ENCODE measurements at regions not wholly inside any gene's neighbourhood (a gene's known extent, or its start where the extent isn't known, plus 50 kb on each side); places are given as distances from the start of the nearest gene placed in this dataset.

- intact Hi-C loops (cut with DNase I): no loop called here
- FAIRE-seq (no peak), ATAC-seq (no peak), DNase-seq (no peak)
- Histone ChIP-seq H3K9me3 (no peaks in the 10 kb centered on the region), H3K27ac (no peak overlapping the region), H3K4me3 (no peak overlapping the region), H3K36me3 (no peaks in the 10 kb centered on the region), H3K4me1 (peaks cover 0 to 6% (median 0%) of the 10 kb centered on the region in 3 donors), H3K27me3 (no peaks in the 10 kb centered on the region)
- WGBS, 2 donors: 73 to 75% methylated on average over 10 of the region's 10 CpGs
- TF ChIP-seq CTCF (IDR thresholded peaks at IDR 0.05): no peak
These were observed 133.6 kb upstream of the VRK1 start for GRCh38 chr14:96663491-96664067.

DNA sequence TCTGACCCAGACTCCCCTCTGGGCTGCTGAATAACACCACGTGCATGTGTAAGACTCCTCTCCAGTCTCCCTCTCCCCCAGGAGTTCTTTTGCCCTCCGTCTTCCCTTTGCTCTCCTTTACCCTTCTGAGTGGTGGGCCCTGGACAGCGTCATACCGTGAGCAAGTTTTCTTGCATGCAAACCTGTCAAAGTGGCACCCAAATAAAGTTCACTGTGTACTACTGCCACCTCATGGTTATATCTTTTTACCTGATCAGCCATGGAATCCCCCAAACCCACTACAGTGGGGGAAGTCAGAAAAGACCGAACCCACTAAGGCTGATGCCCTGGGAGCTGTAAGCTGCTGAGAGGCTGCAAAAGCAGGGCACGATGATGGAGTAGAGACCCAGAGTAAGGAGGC is 131.1 kb upstream of the VRK1 start:
- Histone ChIP-seq H3K36me3 (no peaks in the 10 kb centered on the region), H3K4me3 (no peak overlapping the region), H3K4me1 (peaks cover 0 to 6% (median 0%) of the 10 kb centered on the region in 3 donors), H3K27me3 (no peaks in the 10 kb centered on the region), H3K27ac (no peak overlapping the region), H3K9me3 (no peaks in the 10 kb centered on the region)
- TF ChIP-seq CTCF (IDR thresholded peaks at IDR 0.05): no peak
- no peak for FAIRE-seq
- intact Hi-C loops (cut with DNase I): no loop called here
- ATAC-seq: no peak
- no peak for DNase-seq
- WGBS, 2 donors: 63% methylated on average over 6 of the region's 6 CpGs

GRCh38 chr14:96670391-96670790 is 126.8 kb upstream of the VRK1 start:
- DNase-seq (no peak), ATAC-seq (no peak), FAIRE-seq (no peak)
- TF ChIP-seq CTCF (IDR thresholded peaks at IDR 0.05): no peak
- no peaks in the 10 kb centered on the region for H3K27me3 ChIP-seq
- intact Hi-C loops (cut with DNase I): no loop called here
- no peaks in the 10 kb centered on the region for H3K9me3 ChIP-seq
- WGBS, 2 donors: 48 to 72% methylated on average over 2 of the region's 2 CpGs
- no peak overlapping the region for H3K27ac ChIP-seq
- no peak overlapping the region for H3K4me3 ChIP-seq
- H3K4me1 ChIP-seq: no peaks in the 10 kb centered on the region
- H3K36me3 ChIP-seq: no peaks in the 10 kb centered on the region

- intact Hi-C loops (cut with DNase I): no loop called here
- Histone ChIP-seq H3K4me1 (no peaks in the 10 kb centered on the region), H3K9me3 (no peaks in the 10 kb centered on the region), H3K27me3 (no peaks in the 10 kb centered on the region), H3K36me3 (no peaks in the 10 kb centered on the region), H3K27ac (no peak overlapping the region), H3K4me3 (no peak overlapping the region)
- 30 to 47% methylated on average over 3 of the region's 3 CpGs for WGBS, 2 donors
- no peak for TF ChIP-seq CTCF (IDR thresholded peaks at IDR 0.05)
- ATAC-seq (no peak), DNase-seq (no peak), FAIRE-seq (no peak)
These were observed 126.0 kb upstream of the VRK1 start for GRCh38 chr14:96671218-96671617.

- DNase-seq (no peak), FAIRE-seq (no peak), ATAC-seq (no peak)
These were observed 123.5 kb upstream of the VRK1 start for GRCh38 chr14:96673706-96674105.

More at GRCh38 chr14:96673706-96674105, 123.5 kb upstream of the VRK1 start:
- TF ChIP-seq CTCF (IDR thresholded peaks at IDR 0.05): no peak
- no peak overlapping the region for H3K4me3 ChIP-seq
- H3K4me1 ChIP-seq: no peaks in the 10 kb centered on the region
- no peaks in the 10 kb centered on the region for H3K9me3 ChIP-seq
- WGBS, 2 donors: 80 to 90% methylated on average over 4 of the region's 4 CpGs
- no peaks in the 10 kb centered on the region for H3K36me3 ChIP-seq
- H3K27ac ChIP-seq: no peak overlapping the region
- H3K27me3 ChIP-seq: no peaks in the 10 kb centered on the region
- intact Hi-C loops (cut with DNase I): no loop called here

Data from pancreas (tissue), 10 donors.